WTC11 (cell line): ENCODE measurements at regions not wholly inside any gene's neighbourhood (a gene's known extent, or its start where the extent isn't known, plus 50 kb on each side); places are given as distances from the start of the nearest gene placed in this dataset.

Experiments
- ATAC-seq: fragments of 200-7000 bp; cut with Tn5 transposase; 2 replicates; pipeline ENCODE4 v1.10.0; 2021; ENCODE audit warnings: mild to moderate bottlenecking, moderate library complexity
- CTCF ChIA-PET: fragments of 300-600 bp; sonication (Branson Sonifier 250); formaldehyde crosslinking; loops from one replicate; lab custom pipeline; 2021; ENCODE audit warnings: antibody characterized with exemption; lab: Charles Lee
- POLR2A ChIA-PET: fragments of 350-600 bp; sonication (Branson Sonifier 250); formaldehyde crosslinking; loops from one replicate; lab custom pipeline; 2021; ENCODE audit warnings: antibody characterized with exemption; lab: Charles Lee
- DNase-seq: peaks from one replicate; pipeline ENCODE4 v3.0.0; 2021; ENCODE audit warnings: low spot score
- H3K27ac Mint-ChIP-seq: 2 replicates; pipeline ENCODE4 v1.8.0; 2021; ENCODE audit warnings: mixed read lengths
- H3K27me3 Mint-ChIP-seq: 2 replicates; pipeline ENCODE4 v1.8.0; 2021; ENCODE audit warnings: low read depth, mild to moderate bottlenecking, moderate library complexity, mixed read lengths
- H3K36me3 Mint-ChIP-seq: 2 replicates; pipeline ENCODE4 v1.8.0; 2021; ENCODE audit warnings: mixed read lengths
- H3K4me1 Mint-ChIP-seq: 2 replicates; pipeline ENCODE4 v1.8.0; 2022; ENCODE audit warnings: mixed read lengths
- H3K4me3 Mint-ChIP-seq: 2 replicates; pipeline ENCODE4 v1.8.0; 2021; ENCODE audit warnings: mild to moderate bottlenecking, moderate library complexity, mixed read lengths
- H3K9me3 Mint-ChIP-seq: 2 replicates; pipeline ENCODE4 v1.8.0; 2021; ENCODE audit warnings: mixed read lengths
- ATF6 ChIP-seq: sonication (generic); formaldehyde crosslinking; IDR thresholded peaks from 2 replicates; pipeline ENCODE4 v1.8.1; 2023; ENCODE audit warnings: mild to moderate bottlenecking, missing genetic modification reagents
- CDX4 ChIP-seq: fragments of 250-450 bp; sonication (Bioruptor Pico); IDR thresholded peaks from 2 replicates; pipeline ENCODE4 v1.9.0; 2021; ENCODE audit warnings: moderate library complexity, mild to moderate bottlenecking, inconsistent platforms, borderline replicate concordance
- CREM ChIP-seq: sonication (generic); formaldehyde crosslinking; IDR thresholded peaks from 2 replicates; pipeline ENCODE4 v1.8.1; 2022; ENCODE audit warnings: mild to moderate bottlenecking, missing genetic modification reagents, moderate library complexity
- E2F1 ChIP-seq: sonication (generic); formaldehyde crosslinking; IDR thresholded peaks from 2 replicates; pipeline ENCODE4 v1.8.0; 2022; ENCODE audit warnings: mild to moderate bottlenecking, missing genetic modification reagents
- E2F5 ChIP-seq: sonication (generic); formaldehyde crosslinking; IDR thresholded peaks from 2 replicates; pipeline ENCODE4 v1.8.1; 2022; ENCODE audit warnings: mild to moderate bottlenecking, moderate library complexity, missing genetic modification reagents
- FOXP4 ChIP-seq: sonication (generic); formaldehyde crosslinking; IDR thresholded peaks from 2 replicates; pipeline ENCODE4 v1.8.0; 2022; ENCODE audit warnings: mild to moderate bottlenecking, missing genetic modification reagents
- GABPB1 ChIP-seq: sonication (generic); formaldehyde crosslinking; IDR thresholded peaks from 2 replicates; pipeline ENCODE4 v1.8.1; 2023; ENCODE audit warnings: mild to moderate bottlenecking, missing genetic modification reagents
- KAT7 ChIP-seq: sonication (generic); formaldehyde crosslinking; IDR thresholded peaks from 2 replicates; pipeline ENCODE4 v1.8.1; 2023; ENCODE audit warnings: missing genetic modification reagents, mild to moderate bottlenecking, borderline replicate concordance
- MAX ChIP-seq: sonication (generic); formaldehyde crosslinking; IDR thresholded peaks from 2 replicates; pipeline ENCODE4 v1.8.0; 2022; ENCODE audit warnings: mild to moderate bottlenecking, missing genetic modification reagents
- MLX ChIP-seq: sonication (generic); formaldehyde crosslinking; IDR thresholded peaks from 2 replicates; pipeline ENCODE4 v1.8.1; 2023; ENCODE audit warnings: mild to moderate bottlenecking, missing genetic modification reagents, moderate library complexity
- MYBL2 ChIP-seq: sonication (generic); formaldehyde crosslinking; IDR thresholded peaks from 2 replicates; pipeline ENCODE4 v1.8.1; 2023; ENCODE audit warnings: mild to moderate bottlenecking, moderate library complexity, missing genetic modification reagents
- NFYB ChIP-seq: sonication (generic); formaldehyde crosslinking; conservative IDR thresholded peaks from 2 replicates; pipeline ENCODE4 v1.8.0; 2022; ENCODE audit warnings: low read depth, missing genetic modification reagents
- PRRX2 ChIP-seq: fragments of 250-450 bp; sonication (Bioruptor Pico); IDR thresholded peaks from 2 replicates; pipeline ENCODE4 v1.8.0; 2021; ENCODE audit warnings: mild to moderate bottlenecking
- TCF7 ChIP-seq: sonication (generic); formaldehyde crosslinking; IDR thresholded peaks from 2 replicates; pipeline ENCODE4 v1.8.0; 2022; ENCODE audit warnings: mild to moderate bottlenecking, low read depth, missing genetic modification reagents, moderate library complexity
- USF1 ChIP-seq: sonication (generic); formaldehyde crosslinking; IDR thresholded peaks from 2 replicates; pipeline ENCODE4 v1.8.0; 2022; ENCODE audit warnings: mild to moderate bottlenecking, missing genetic modification reagents
- USF2 ChIP-seq: sonication (generic); formaldehyde crosslinking; IDR thresholded peaks from 2 replicates; pipeline ENCODE4 v1.8.1; 2023; ENCODE audit warnings: mild to moderate bottlenecking, missing genetic modification reagents, moderate library complexity
- ZMAT4 ChIP-seq: fragments of 250-450 bp; sonication (Bioruptor Pico); IDR thresholded peaks from 2 replicates; pipeline ENCODE4 v1.9.0; 2021; ENCODE audit warnings: mild to moderate bottlenecking
- ZNF138 ChIP-seq: sonication (generic); formaldehyde crosslinking; conservative IDR thresholded peaks from 2 replicates; pipeline ENCODE4 v1.8.1; 2022; ENCODE audit warnings: mild to moderate bottlenecking, moderate library complexity, missing genetic modification reagents
- ZNF219 ChIP-seq: sonication (generic); formaldehyde crosslinking; IDR thresholded peaks from 2 replicates; pipeline ENCODE4 v1.8.0; 2023; ENCODE audit warnings: missing genetic modification reagents, mild to moderate bottlenecking, borderline replicate concordance
- ZNF263 ChIP-seq: sonication (generic); formaldehyde crosslinking; IDR thresholded peaks from 2 replicates; pipeline ENCODE4 v1.8.1; 2022; ENCODE audit warnings: low read depth, mild to moderate bottlenecking, moderate library complexity, missing genetic modification reagents
- ZSCAN18 ChIP-seq: fragments of 250-450 bp; sonication (Bioruptor Pico); IDR thresholded peaks from 2 replicates; pipeline ENCODE4 v2.1.2; 2022; ENCODE audit warnings: mild to moderate bottlenecking, moderate library complexity

- Mint-ChIP-seq H3K27ac (no peak overlapping the region), H3K27me3 (no peaks in the 10 kb centered on the region), H3K4me1 (no peaks in the 10 kb centered on the region), H3K9me3 (peaks cover 16% of the 10 kb centered on the region), H3K36me3 (peaks cover 6% of the 10 kb centered on the region), H3K4me3 (no peak overlapping the region)
- ChIA-PET POLR2A (no interaction called here), CTCF (interaction anchor here (1.3 kb wide), 1 partner anchor 11 kb away, joined by 4 read pairs; no protein-coding TSS in a partner anchor)
- ATAC-seq (no peak), DNase-seq (no peak)
- no peak for TF ChIP-seq KAT7 (CRISPR knock-in tag)
- TF ChIP-seq CREM (CRISPR knock-in tag), result no peak
- TF ChIP-seq MAX (CRISPR knock-in tag), result no peak
- no peak for TF ChIP-seq E2F5 (CRISPR knock-in tag)
- no peak for TF ChIP-seq ZNF219 (CRISPR knock-in tag)
- no peak for TF ChIP-seq ZSCAN18 (CRISPR knock-in tag)
- TF ChIP-seq ZNF138 (CRISPR knock-in tag), result no peak
- TF ChIP-seq ATF6 (CRISPR knock-in tag), result no peak
- no peak for TF ChIP-seq USF2 (CRISPR knock-in tag)
- no peak for TF ChIP-seq NFYB (CRISPR knock-in tag)
Observed at GRCh38 chr10:34028936-34029335, 694.5 kb upstream of the NRP1 start.

- POLR2A ChIA-PET, result no interaction called here
- Mint-ChIP-seq H3K27me3 (no peaks in the 10 kb centered on the region), H3K36me3 (peaks cover 6% of the 10 kb centered on the region), H3K4me3 (no peak overlapping the region), H3K27ac (no peak overlapping the region), H3K4me1 (no peaks in the 10 kb centered on the region), H3K9me3 (peaks cover 22% of the 10 kb centered on the region)
- CTCF ChIA-PET, result no interaction called here
- DNase-seq (peak; percentile 51), ATAC-seq (peak; percentile 85)
- TF ChIP-seq USF1 (CRISPR knock-in tag), result peak; percentile 86; the same call in 1 of the 2 replicates
- TF ChIP-seq TCF7 (CRISPR knock-in tag), result no peak
- TF ChIP-seq MLX (CRISPR knock-in tag), result no peak
- TF ChIP-seq FOXP4 (CRISPR knock-in tag), result no peak
- no peak for TF ChIP-seq PRRX2 (CRISPR knock-in tag)
- no peak for TF ChIP-seq CDX4 (CRISPR knock-in tag)
- no peak for TF ChIP-seq MYBL2
- no peak for TF ChIP-seq E2F1
- no peak for TF ChIP-seq KAT7 (CRISPR knock-in tag)
- TF ChIP-seq USF2 (CRISPR knock-in tag), result peak; percentile 91
- TF ChIP-seq ZNF263 (CRISPR knock-in tag), result no peak
- no peak for TF ChIP-seq GABPB1 (CRISPR knock-in tag)
- TF ChIP-seq ZMAT4 (CRISPR knock-in tag), result no peak
Observed at GRCh38 chr10:34024693-34025425, 690.4 kb upstream of the NRP1 start.
